SU-DHL-6 (cell line): ENCODE measurements at regions not wholly inside any gene's neighbourhood (a gene's known extent, or its start where the extent isn't known, plus 50 kb on each side); places are given as distances from the start of the nearest gene placed in this dataset.

Experiments used
- H2AFZ ChIP-seq: fragments of 200-600 bp; sonication (generic); 2 replicates; pipeline ENCODE4 v1.6.1; 2014; ENCODE audit warnings: low read depth, mild to moderate bottlenecking, moderate library complexity, mixed read lengths, antibody characterized with exemption, low read length; ENCODE audit not compliant: severe bottlenecking
- H3F3A ChIP-seq: fragments of 200-600 bp; shearing (Covaris generic); 2 replicates; pipeline ENCODE4 v1.6.0; 2016; ENCODE audit warnings: antibody characterized with exemption, mild to moderate bottlenecking; ENCODE audit not compliant: insufficient read depth
- H3K27ac ChIP-seq: fragments of 200-600 bp; sonication (generic); 2 replicates; pipeline ENCODE4 v1.5.1; 2016; ENCODE audit warnings: low read depth, mild to moderate bottlenecking, low read length, moderate library complexity, mixed read lengths
- H3K27me3 ChIP-seq: fragments of 200-600 bp; sonication (generic), shearing (Covaris generic); 2 replicates; pipeline ENCODE4 v1.6.0; 2014; ENCODE audit warnings: mild to moderate bottlenecking, low read length
- H3K36me3 ChIP-seq: fragments of 200-600 bp; sonication (generic); 2 replicates; pipeline ENCODE4 v1.6.1; 2014; ENCODE audit warnings: mild to moderate bottlenecking, low read length, mixed read lengths
- H3K4me2 ChIP-seq: fragments of 300-600, 200-600 bp; shearing (Covaris generic), sonication (generic); 2 replicates; pipeline ENCODE4 v1.6.0; 2014; ENCODE audit warnings: low read length, low read depth, mild to moderate bottlenecking; ENCODE audit not compliant: poor library complexity, severe bottlenecking
- H3K4me3 ChIP-seq: fragments of 200-600 bp; sonication (generic); 2 replicates; pipeline ENCODE4 v1.5.1; 2014; ENCODE audit warnings: antibody characterized with exemption, low read length, mild to moderate bottlenecking, mixed read lengths; ENCODE audit not compliant: insufficient read depth, poor library complexity, severe bottlenecking
- H3K79me2 ChIP-seq: fragments of 200-600 bp; sonication (generic); 2 replicates; pipeline ENCODE4 v1.6.1; 2014; ENCODE audit warnings: mild to moderate bottlenecking, low read length, moderate library complexity; ENCODE audit not compliant: insufficient read depth
- H3K9ac ChIP-seq: fragments of 200-600 bp; sonication (generic); 2 replicates; pipeline ENCODE4 v1.7.0; 2014; ENCODE audit warnings: mild to moderate bottlenecking, low read length
- H3K9me2 ChIP-seq: fragments of 200-600 bp; sonication (generic); replicated peaks from 2 replicates; pipeline ENCODE4 v1.6.1; 2014; ENCODE audit warnings: low read length; ENCODE audit not compliant: insufficient read depth
- H3K9me3 ChIP-seq: fragments of 200-600 bp; sonication (generic); 2 replicates; pipeline ENCODE4 v1.6.1; 2014; ENCODE audit warnings: low read length, mixed read lengths; ENCODE audit not compliant: insufficient read depth
- H4K20me1 ChIP-seq: fragments of 200-600 bp; sonication (generic); 2 replicates; pipeline ENCODE4 v1.6.1; 2014; ENCODE audit warnings: low read depth, mild to moderate bottlenecking, antibody characterized with exemption, low read length, moderate library complexity, mixed read lengths
- EZH2phosphoT487 ChIP-seq: fragments of 200-600 bp; sonication (generic), shearing (Covaris generic); conservative IDR thresholded peaks from 2 replicates; pipeline ENCODE4 v1.6.1; 2018; ENCODE audit warnings: mild to moderate bottlenecking, antibody characterized with exemption, low read length, moderate library complexity, mixed read lengths
- TF ChIP-seq, protein P1 (sequence below): fragments of 200-600 bp; sonication (generic); IDR thresholded peaks from one replicate; pipeline ENCODE4 v1.5.1; 2017; ENCODE audit warnings: antibody characterized with exemption, mild to moderate bottlenecking, low read length, moderate library complexity; ENCODE audit not compliant: insufficient read depth, poor library complexity, severe bottlenecking

DNA sequence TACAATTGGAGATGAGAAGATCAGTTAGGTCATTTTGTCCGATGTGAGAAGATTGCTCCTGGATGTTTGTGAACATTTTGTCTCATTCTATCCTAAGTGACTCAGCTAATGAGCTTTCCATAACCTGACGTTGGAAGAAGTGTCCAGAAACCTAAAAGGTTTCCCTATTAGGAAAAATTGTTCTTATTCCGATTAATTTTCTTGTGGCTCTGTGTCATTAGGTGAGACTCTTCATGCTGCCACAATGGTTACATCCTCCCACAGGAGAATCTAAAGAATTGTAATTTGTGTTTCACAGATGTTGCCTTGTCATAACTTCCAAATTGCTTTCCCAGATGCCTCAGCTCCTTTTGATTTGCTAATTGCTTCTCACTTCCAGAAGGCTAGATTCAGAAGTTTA, 261.0 kb upstream of the APCDD1 start:
- Histone ChIP-seq H3K9me3 (no peaks in the 10 kb centered on the region), H3K9ac (no peak overlapping the region), H3K27me3 (no peaks in the 10 kb centered on the region), H3K36me3 (no peaks in the 10 kb centered on the region), H3F3A (no peaks in the 10 kb centered on the region), H3K27ac (no peak overlapping the region), H3K79me2 (no peaks in the 10 kb centered on the region), H4K20me1 (no peaks in the 10 kb centered on the region), H2AFZ (no peak overlapping the region), H3K4me3 (no peak overlapping the region), H3K4me2 (no peak overlapping the region), H3K9me2 (no peaks in the 10 kb centered on the region)
- TF ChIP-seq, protein P1, sequence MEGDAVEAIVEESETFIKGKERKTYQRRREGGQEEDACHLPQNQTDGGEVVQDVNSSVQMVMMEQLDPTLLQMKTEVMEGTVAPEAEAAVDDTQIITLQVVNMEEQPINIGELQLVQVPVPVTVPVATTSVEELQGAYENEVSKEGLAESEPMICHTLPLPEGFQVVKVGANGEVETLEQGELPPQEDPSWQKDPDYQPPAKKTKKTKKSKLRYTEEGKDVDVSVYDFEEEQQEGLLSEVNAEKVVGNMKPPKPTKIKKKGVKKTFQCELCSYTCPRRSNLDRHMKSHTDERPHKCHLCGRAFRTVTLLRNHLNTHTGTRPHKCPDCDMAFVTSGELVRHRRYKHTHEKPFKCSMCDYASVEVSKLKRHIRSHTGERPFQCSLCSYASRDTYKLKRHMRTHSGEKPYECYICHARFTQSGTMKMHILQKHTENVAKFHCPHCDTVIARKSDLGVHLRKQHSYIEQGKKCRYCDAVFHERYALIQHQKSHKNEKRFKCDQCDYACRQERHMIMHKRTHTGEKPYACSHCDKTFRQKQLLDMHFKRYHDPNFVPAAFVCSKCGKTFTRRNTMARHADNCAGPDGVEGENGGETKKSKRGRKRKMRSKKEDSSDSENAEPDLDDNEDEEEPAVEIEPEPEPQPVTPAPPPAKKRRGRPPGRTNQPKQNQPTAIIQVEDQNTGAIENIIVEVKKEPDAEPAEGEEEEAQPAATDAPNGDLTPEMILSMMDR: no peak
- TF ChIP-seq EZH2phosphoT487: no peak

DNA sequence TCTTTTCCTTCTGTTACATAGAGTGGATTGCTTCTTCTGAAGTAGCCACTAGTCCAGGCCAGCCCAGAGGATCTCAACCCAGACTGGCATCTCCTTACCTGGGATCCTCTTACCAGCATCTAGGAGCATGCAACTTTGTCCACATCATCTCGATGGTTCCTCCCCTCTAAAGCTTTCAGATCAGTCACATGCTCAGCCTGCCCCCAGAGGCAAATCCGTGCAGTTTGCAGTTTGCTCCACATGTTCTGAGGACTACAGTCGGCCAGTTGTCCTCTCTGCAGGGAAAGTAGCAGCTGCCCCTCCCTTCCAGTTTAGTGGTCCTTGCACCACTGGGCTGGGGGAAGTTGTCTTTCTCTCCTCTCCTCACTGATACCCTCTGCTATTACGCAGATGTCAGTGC, 259.8 kb upstream of the APCDD1 start:
- Histone ChIP-seq H3F3A (no peaks in the 10 kb centered on the region), H3K79me2 (no peaks in the 10 kb centered on the region), H3K9ac (no peak overlapping the region), H3K4me2 (no peak overlapping the region), H3K36me3 (no peaks in the 10 kb centered on the region), H3K27ac (no peak overlapping the region), H3K27me3 (no peaks in the 10 kb centered on the region), H3K9me2 (no peaks in the 10 kb centered on the region), H4K20me1 (no peaks in the 10 kb centered on the region), H2AFZ (no peak overlapping the region), H3K4me3 (no peak overlapping the region), H3K9me3 (no peaks in the 10 kb centered on the region)
- TF ChIP-seq, protein P1: no peak
- no peak for TF ChIP-seq EZH2phosphoT487

DNA sequence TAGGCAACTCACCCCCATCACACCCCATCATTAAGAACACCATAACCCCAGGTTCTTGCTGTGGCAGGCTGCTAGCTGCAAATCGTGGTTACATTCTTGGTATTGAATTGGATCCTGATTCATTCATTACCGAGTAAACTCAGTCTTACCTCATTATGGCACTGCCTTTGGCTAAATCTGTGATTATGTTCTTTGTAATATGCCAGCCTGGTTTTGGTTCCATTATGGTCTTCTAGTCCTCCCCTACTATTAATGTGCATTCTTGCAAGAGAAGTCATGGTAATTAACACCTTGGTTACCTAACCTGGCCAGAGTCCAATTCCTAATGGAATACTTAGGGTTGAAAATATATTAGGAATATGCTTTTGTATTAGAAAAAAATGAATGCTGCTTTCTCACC, 258.9 kb upstream of the APCDD1 start:
- Histone ChIP-seq H3K9ac (no peak overlapping the region), H3K4me2 (no peak overlapping the region), H2AFZ (no peak overlapping the region), H4K20me1 (no peaks in the 10 kb centered on the region), H3K4me3 (no peak overlapping the region), H3K36me3 (no peaks in the 10 kb centered on the region), H3K79me2 (no peaks in the 10 kb centered on the region), H3K9me3 (no peaks in the 10 kb centered on the region), H3F3A (no peaks in the 10 kb centered on the region), H3K27me3 (no peaks in the 10 kb centered on the region), H3K27ac (no peak overlapping the region), H3K9me2 (no peaks in the 10 kb centered on the region)
- TF ChIP-seq, protein P1: no peak
- no peak for TF ChIP-seq EZH2phosphoT487
